ENCODE measurements at regions not wholly inside any gene's neighbourhood (a gene's known extent, or its start where the extent isn't known, plus 50 kb on each side); places are given as distances from the start of the nearest gene placed in this dataset.

DNA sequence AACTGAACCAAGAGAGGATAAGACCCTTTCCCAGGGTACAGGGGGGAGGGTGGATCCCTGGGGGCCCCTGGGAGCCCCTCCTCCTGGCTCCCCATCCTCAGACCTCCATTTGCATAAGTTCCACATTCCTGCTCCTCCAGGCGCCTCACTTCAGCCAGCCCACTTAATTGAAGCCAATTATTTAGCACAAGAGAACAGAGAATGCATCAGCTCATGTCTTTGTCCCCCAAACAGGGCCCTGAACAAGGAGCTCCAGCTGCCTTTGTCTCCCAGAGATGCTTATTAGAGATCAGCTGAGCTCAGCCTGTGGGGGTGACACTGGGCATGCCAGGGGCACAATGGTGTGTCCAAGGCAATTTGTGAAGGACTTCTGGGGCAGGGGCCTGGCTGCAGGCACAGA lies 89.9 kb upstream of the PRDM11 start:
- DNase-seq (ENCODE audit: low read depth, low spot score), result peak; percentile 89

DNA sequence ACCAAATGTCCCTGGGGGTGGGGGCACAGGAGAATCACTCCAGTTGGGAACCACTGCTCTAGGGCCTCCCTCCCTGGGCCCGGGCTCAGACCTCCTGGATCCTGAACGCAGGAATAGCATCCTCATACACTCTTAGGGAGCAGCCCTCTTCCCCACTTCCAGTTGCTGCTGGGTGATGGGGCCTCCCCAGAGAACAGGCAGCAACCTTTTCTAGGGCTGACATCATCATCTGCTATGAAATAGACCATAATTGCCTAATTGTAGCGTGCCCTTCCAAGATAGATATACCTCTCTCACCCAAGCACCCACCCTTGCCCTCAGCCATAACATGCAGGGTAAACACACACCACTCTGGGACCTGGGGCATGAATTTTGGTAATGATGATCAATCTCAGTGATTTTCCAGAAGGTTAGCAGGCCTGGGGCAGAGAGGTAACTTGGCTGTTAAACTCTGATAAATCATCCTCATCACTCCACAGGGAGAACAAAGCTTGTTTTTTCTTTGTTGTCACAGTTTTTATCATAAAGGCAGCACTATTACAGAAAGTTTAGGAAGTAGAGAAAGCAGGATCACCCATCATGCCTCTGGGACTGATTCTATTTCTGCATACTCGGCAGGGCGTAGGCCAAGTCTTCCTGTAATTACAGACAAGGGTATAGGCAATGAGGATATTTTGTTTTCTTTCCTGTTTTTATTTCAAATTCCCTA lies 88.3 kb upstream of the PRDM11 start:
- no peaks in the 10 kb centered on the region for H3K36me3 ChIP-seq (ENCODE audit: insufficient read depth, insufficient read length, low read length)
- no peak for DNase-seq (ENCODE audit: low read depth, low spot score)
- H3K9me3 ChIP-seq (ENCODE audit: insufficient read depth, low read length), result 0 out of 2 replicates have a peak, but pooled peaks cover 2% of the 10 kb centered on the region
- peaks cover 9% of the 10 kb centered on the region for H3K4me1 ChIP-seq (ENCODE audit: insufficient read depth, insufficient read length)
- no peak overlapping the region for H3K9ac ChIP-seq (ENCODE audit: insufficient read length, low read depth)
- TF ChIP-seq ZNF274 (IDR thresholded peaks at IDR 0.05; ENCODE audit: low read depth, low read length), result no peak
- TF ChIP-seq YY1 (IDR thresholded peaks at IDR 0.05; ENCODE audit: insufficient read depth, insufficient read length), result no peak
- no peak for TF ChIP-seq SUZ12 (IDR thresholded peaks at IDR 0.05; ENCODE audit: extremely low read depth, insufficient read depth, insufficient read length)
- H3K27me3 ChIP-seq (ENCODE audit: insufficient read depth, insufficient read length), result no peaks in the 10 kb centered on the region
- no peak overlapping the region for H3K4me3 ChIP-seq (ENCODE audit: insufficient read length, low read depth)

More for the DNA sequence above, 89.9 kb upstream of the PRDM11 start:
- Histone ChIP-seq H3K9ac (ENCODE audit: insufficient read length, low read depth) (no peak overlapping the region), H3K36me3 (ENCODE audit: insufficient read depth, insufficient read length, low read length) (no peaks in the 10 kb centered on the region), H3K27me3 (ENCODE audit: insufficient read depth, insufficient read length) (peaks cover 2% of the 10 kb centered on the region), H3K4me3 (ENCODE audit: insufficient read length, low read depth) (no peak overlapping the region), H3K4me1 (ENCODE audit: insufficient read depth, insufficient read length) (peaks cover 17% of the 10 kb centered on the region), H3K9me3 (ENCODE audit: insufficient read depth, low read length) (no peaks in the 10 kb centered on the region)
- TF ChIP-seq SUZ12 (IDR thresholded peaks at IDR 0.05; ENCODE audit: extremely low read depth, insufficient read depth, insufficient read length) (no peak), YY1 (IDR thresholded peaks at IDR 0.05; ENCODE audit: insufficient read depth, insufficient read length) (no peak), ZNF274 (IDR thresholded peaks at IDR 0.05; ENCODE audit: low read depth, low read length) (no peak)

DNA sequence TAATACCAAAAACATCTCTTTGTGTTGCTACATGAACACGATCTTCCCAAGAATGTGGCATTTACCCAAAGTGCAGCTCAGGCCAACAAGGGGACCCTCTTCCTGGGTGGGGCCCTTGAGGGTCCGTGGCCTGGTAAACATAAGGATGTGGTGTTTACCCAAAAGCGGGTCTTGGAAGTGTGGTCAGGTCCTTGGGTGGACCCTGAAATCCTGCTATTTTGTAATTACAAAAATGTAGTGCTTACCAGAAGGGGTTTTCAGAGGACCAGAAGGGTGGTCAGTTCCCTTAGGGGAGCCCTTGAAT lies 87.8 kb upstream of the PRDM11 start:
- TF ChIP-seq YY1 (IDR thresholded peaks at IDR 0.05; ENCODE audit: insufficient read depth, insufficient read length) (no peak), ZNF274 (IDR thresholded peaks at IDR 0.05; ENCODE audit: low read depth, low read length) (no peak), SUZ12 (IDR thresholded peaks at IDR 0.05; ENCODE audit: extremely low read depth, insufficient read depth, insufficient read length) (no peak)
- peaks cover 7% of the 10 kb centered on the region for H3K9me3 ChIP-seq (ENCODE audit: insufficient read depth, low read length)

DNA sequence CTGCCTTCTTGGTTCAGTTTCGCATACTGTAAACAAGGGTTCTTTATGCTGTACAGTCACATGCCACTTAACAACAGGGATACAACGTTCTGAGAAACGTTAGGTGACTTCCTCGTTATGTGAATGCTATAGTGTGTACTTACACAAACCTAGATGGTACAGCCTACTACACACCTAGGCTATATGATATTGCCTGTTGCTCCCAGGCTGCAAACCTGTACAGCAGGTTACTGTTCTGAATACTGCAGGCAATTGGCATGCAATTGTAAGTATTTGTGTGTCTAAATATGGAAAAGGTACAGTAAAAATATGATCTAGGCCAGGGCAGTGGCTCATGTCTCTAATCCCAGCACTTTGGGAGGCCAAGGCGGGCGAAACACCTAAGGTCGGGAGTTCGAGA lies 85.7 kb upstream of the PRDM11 start:
- no peak overlapping the region for H3K4me3 ChIP-seq (ENCODE audit: insufficient read length, low read depth)
- H3K4me1 ChIP-seq (ENCODE audit: insufficient read depth, insufficient read length), result peaks cover 5% of the 10 kb centered on the region
- no peak for DNase-seq (ENCODE audit: low read depth, low spot score)
- H3K36me3 ChIP-seq (ENCODE audit: insufficient read depth, insufficient read length, low read length), result no peaks in the 10 kb centered on the region
- no peaks in the 10 kb centered on the region for H3K27me3 ChIP-seq (ENCODE audit: insufficient read depth, insufficient read length)
- H3K9ac ChIP-seq (ENCODE audit: insufficient read length, low read depth), result no peak overlapping the region
- H3K9me3 ChIP-seq (ENCODE audit: insufficient read depth, low read length), result peaks cover 23% of the 10 kb centered on the region
- no peak for TF ChIP-seq ZNF274 (IDR thresholded peaks at IDR 0.05; ENCODE audit: low read depth, low read length)
- no peak for TF ChIP-seq YY1 (IDR thresholded peaks at IDR 0.05; ENCODE audit: insufficient read depth, insufficient read length)
- TF ChIP-seq SUZ12 (IDR thresholded peaks at IDR 0.05; ENCODE audit: extremely low read depth, insufficient read depth, insufficient read length), result no peak

More for the DNA sequence above, 87.8 kb upstream of the PRDM11 start:
- no peak for DNase-seq (ENCODE audit: low read depth, low spot score)
- peaks cover 5% of the 10 kb centered on the region for H3K4me1 ChIP-seq (ENCODE audit: insufficient read depth, insufficient read length)
- H3K27me3 ChIP-seq (ENCODE audit: insufficient read depth, insufficient read length), result no peaks in the 10 kb centered on the region
- no peak overlapping the region for H3K9ac ChIP-seq (ENCODE audit: insufficient read length, low read depth)
- no peaks in the 10 kb centered on the region for H3K36me3 ChIP-seq (ENCODE audit: insufficient read depth, insufficient read length, low read length)
- no peak overlapping the region for H3K4me3 ChIP-seq (ENCODE audit: insufficient read length, low read depth)

DNA sequence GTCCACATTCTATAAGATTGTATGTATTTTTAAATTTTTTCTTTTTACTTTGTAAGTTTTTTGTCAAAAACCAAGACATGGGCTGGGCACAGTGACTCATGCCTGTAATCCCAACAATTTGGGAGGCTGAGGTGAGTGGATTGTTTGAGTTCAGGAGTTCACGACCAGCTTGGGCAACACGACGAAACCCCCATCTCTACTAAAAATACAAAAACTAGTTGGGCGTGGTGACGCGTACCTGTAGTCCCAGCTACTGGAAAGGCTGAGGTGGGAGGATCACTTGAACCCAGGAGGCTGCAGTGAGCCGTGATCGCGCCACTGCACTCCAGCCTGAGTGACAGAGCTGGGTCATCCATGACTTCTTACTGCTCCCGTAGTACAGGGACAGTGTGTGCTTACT lies 84.8 kb upstream of the PRDM11 start:
- TF ChIP-seq ZNF274 (IDR thresholded peaks at IDR 0.05; ENCODE audit: low read depth, low read length) (no peak), YY1 (IDR thresholded peaks at IDR 0.05; ENCODE audit: insufficient read depth, insufficient read length) (no peak), SUZ12 (IDR thresholded peaks at IDR 0.05; ENCODE audit: extremely low read depth, insufficient read depth, insufficient read length) (no peak)
- Histone ChIP-seq H3K9me3 (ENCODE audit: insufficient read depth, low read length) (peaks cover 32% of the 10 kb centered on the region), H3K9ac (ENCODE audit: insufficient read length, low read depth) (no peak overlapping the region), H3K4me3 (ENCODE audit: insufficient read length, low read depth) (no peak overlapping the region), H3K4me1 (ENCODE audit: insufficient read depth, insufficient read length) (peaks cover 3% of the 10 kb centered on the region), H3K36me3 (ENCODE audit: insufficient read depth, insufficient read length, low read length) (no peaks in the 10 kb centered on the region), H3K27me3 (ENCODE audit: insufficient read depth, insufficient read length) (no peaks in the 10 kb centered on the region)
- DNase-seq (ENCODE audit: low read depth, low spot score), result no peak

DNA sequence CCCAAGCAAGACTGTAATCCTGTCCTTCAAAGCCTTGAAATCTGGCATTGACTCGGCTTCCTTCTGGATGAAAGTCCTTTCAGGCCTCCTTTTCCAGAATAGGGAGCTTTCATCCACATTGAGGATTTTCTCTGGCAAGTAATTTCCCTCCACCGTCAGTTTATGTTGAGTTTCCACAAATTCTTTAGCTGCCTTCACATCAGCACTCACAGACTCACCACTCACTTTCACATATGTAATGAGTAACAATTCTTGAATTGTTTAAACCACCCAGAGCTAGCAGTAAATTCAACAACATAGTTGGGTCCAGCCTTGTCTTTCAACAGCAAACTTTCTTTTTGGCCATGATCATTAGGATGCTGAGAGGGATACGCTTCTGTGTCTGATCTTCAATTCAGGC lies 84.3 kb upstream of the PRDM11 start:
- Histone ChIP-seq H3K4me3 (ENCODE audit: insufficient read length, low read depth) (no peak overlapping the region), H3K4me1 (ENCODE audit: insufficient read depth, insufficient read length) (no peaks in the 10 kb centered on the region), H3K36me3 (ENCODE audit: insufficient read depth, insufficient read length, low read length) (no peaks in the 10 kb centered on the region), H3K27me3 (ENCODE audit: insufficient read depth, insufficient read length) (no peaks in the 10 kb centered on the region), H3K9me3 (ENCODE audit: insufficient read depth, low read length) (peaks cover 37% of the 10 kb centered on the region), H3K9ac (ENCODE audit: insufficient read length, low read depth) (no peak overlapping the region)
- DNase-seq (ENCODE audit: low read depth, low spot score), result no peak
- TF ChIP-seq ZNF274 (IDR thresholded peaks at IDR 0.05; ENCODE audit: low read depth, low read length) (no peak), YY1 (IDR thresholded peaks at IDR 0.05; ENCODE audit: insufficient read depth, insufficient read length) (no peak), SUZ12 (IDR thresholded peaks at IDR 0.05; ENCODE audit: extremely low read depth, insufficient read depth, insufficient read length) (no peak)

DNA sequence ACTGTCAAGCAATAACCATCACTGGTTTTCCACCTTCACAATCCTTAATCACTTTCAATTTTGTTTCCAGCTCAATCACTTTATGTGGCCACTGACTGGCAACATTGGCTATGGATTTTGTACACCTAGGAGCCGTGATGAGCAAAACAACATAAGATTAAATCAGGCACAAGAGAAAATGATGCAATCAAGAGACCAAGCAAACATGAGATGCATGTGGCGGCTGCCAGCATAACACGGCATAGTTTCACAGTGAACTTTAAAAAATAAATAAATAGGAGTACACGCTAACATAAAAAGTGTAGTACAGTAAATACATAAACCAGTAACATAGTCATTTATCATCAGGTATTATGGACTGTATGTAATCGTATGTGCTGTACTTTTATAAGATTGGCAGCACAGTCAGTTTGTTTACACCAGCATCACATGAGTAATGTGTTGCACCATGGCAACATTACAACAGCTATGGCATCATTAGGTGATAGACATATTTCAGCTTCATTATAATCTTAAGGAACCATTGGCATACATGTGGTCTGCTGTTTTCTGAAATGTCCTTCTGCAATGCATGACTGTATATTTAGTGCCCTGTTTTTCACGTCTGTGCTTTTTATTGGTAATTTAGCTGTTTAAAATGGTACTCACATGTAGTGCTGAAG lies 83.3 kb upstream of the PRDM11 start:
- Histone ChIP-seq H3K4me1 (ENCODE audit: insufficient read depth, insufficient read length) (no peaks in the 10 kb centered on the region), H3K9ac (ENCODE audit: insufficient read length, low read depth) (no peak overlapping the region), H3K36me3 (ENCODE audit: insufficient read depth, insufficient read length, low read length) (no peaks in the 10 kb centered on the region), H3K4me3 (ENCODE audit: insufficient read length, low read depth) (no peak overlapping the region), H3K27me3 (ENCODE audit: insufficient read depth, insufficient read length) (no peaks in the 10 kb centered on the region), H3K9me3 (ENCODE audit: insufficient read depth, low read length) (peaks cover 37% of the 10 kb centered on the region)
- TF ChIP-seq ZNF274 (IDR thresholded peaks at IDR 0.05; ENCODE audit: low read depth, low read length) (no peak), YY1 (IDR thresholded peaks at IDR 0.05; ENCODE audit: insufficient read depth, insufficient read length) (no peak), SUZ12 (IDR thresholded peaks at IDR 0.05; ENCODE audit: extremely low read depth, insufficient read depth, insufficient read length) (no peak)
- no peak for DNase-seq (ENCODE audit: low read depth, low spot score)
